Middle frontal gyrus (tissue), 1 donor: ENCODE measurements at regions not wholly inside any gene's neighbourhood (a gene's known extent, or its start where the extent isn't known, plus 50 kb on each side); places are given as distances from the start of the nearest gene placed in this dataset.

ENCODE experiments used
- DNase-seq: peaks from one replicate; pipeline ENCODE4 v3.0.0-alpha.2; 2015; ENCODE audit warnings: low spot score; ENCODE audit errors: extremely low spot score

DNA sequence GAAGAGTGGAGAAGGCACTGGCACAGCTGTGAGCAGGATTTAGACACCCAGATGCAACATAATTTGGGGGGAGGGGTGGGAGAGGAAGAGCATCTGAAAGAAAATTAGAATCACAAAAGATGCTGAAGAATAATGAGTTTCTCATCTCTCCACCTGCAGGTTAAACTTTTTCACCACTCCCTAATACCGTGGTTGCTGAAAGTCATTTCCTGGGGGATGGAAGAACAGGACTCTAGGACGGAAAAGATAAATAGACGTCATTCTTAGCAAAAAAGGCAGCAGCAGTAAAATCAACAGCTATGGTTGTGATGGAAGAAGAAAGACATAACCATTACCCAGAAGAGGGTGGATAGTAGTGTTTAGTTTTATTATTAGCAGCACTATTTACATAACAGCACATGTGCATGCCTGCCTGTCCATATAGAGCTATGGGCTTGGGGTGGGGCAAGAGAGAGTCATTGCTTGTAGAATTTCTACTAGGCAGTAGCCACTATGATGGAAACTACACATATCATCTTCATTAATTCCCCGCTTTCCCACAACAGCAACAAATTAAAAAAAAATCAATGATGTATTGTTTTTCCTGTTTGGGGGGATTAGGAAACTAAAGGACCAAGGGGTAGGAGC lies 212.2 kb downstream of the TRIB2 start:
- no peak for DNase-seq

DNA sequence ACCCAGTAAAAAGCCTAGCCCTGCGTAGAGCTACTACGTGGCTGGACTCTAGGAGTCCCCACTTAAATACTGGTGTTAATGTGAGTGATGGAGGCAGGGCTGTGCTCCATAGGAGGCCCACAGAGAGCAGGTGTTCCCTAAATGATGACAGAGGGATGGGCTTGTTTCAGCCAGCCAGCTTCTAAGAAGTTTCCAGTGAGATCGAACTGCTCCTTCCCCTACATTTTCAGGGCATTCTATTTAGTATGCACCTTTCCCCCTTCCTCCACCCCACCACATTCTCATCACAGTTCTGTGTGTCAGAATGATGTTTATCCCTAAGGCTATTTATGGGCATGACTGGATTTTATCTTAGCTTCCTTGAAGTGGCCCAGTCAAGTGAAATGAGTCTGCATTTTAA lies 213.0 kb downstream of the TRIB2 start:
- no peak for DNase-seq

DNA sequence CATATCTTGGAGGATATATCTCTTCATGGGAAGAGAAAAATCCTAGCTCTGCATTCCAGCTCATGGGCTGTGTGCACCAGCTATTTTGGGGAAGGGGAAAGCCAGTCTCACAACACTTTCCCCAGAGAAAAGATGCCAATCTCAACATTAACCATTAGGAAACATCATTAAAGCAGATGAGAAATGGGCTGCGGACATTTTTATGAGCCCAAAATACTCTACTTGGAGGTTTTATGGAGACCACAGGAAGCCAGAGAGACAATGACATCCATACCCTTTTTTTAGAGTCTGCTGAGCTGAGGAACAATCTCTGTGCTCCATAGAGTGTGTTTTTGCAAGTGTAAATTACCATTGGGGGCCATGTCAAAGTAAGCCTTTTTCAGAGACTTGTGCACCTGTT lies 213.7 kb downstream of the TRIB2 start:
- DNase-seq, result no peak

DNA sequence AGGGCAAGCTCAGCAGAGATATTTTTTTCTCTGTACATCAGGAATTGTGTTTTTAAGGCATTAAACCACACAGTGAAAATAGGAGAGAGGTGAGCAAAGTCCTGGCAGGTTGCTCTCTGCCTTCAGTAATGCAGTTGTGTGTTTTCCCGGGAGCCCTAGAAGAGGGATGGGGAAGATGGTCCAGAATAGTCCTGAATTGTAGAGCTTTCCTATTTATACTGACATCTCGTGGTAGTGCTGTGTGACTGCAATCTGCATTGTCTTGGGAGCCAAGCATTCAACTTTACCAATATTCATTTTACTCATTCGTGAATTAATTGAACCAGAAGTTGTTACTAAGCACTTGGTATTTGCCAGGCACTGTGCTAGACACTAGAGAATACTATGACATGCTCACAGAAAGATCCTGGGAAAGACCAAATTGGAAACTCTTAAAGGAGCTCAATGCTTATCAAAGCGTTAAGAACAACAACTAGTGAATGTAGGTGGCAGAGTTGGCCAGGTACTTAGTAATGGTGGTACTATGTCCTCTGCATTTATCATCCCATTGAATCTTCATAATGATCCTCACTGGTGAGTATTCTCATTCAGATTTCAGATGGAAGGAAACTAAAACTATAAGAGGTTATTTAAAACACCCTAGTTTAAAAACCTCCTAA lies 214.6 kb downstream of the TRIB2 start:
- DNase-seq, result no peak

DNA sequence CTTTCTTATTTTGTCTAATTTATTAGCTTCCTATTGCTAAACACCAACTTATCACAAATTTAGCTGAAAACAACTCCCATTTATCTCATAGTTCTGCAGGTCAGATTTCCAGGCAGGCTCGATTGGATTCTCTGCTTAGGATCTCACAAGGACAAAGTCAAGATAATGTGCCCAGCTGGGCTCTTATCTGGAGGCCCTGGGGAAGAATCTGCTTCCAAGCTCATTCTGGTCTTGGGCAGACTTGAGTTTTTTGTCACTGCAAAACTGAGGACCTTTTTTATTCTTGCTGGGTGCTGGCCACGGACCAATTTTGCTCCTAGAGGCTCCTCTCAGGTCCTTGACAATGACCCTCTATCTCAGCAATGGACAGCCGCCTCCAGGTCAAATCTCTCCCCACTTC lies 215.5 kb downstream of the TRIB2 start:
- no peak for DNase-seq

DNA sequence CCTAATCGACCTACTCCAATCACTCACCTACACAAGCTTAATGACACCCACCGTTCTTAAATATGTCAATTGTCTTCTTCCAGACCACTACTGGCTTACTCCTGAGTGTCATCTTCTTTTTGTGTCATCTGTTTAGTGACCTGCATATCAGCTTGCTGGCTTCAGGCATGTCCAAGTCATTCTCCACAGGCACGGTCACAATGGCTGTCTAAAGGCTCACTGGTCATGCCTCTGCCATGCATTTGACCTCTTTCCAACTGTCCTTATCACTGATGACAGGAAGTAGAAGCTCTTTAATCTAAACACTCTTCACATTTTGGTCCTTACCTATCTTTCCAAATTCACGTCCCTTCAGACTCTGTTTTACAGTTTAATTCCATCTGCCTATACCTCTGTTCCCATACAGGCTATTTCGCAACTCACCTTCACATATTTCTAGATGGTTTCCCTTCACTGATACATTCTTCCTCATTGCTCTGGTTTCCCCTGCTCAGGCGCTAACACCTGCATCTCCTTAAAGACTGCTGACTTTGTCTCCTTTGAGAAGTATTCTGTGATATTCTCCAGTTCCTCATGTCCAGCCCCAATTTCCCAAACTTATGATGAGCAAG lies 217.5 kb downstream of the TRIB2 start:
- no peak for DNase-seq

DNA sequence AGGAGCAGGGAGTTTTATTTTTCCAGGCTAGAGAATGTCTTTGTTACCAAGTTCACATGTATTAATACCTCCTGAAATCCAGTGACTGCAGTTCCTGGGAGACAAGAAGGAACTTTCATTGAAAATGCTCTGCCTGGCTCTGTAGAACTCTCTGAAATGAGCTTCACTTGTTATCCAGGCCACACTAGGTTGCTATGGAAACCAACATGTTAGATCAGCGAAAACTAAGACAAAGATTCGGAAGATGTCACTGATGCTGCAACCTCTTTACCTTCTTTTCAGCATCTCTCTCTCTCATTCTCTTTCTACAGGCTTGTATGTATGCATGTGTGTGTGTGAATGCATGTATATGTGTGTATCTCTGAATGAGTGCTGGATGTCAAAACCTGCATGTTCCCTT lies 218.5 kb downstream of the TRIB2 start:
- peak; percentile 34 for DNase-seq

DNA sequence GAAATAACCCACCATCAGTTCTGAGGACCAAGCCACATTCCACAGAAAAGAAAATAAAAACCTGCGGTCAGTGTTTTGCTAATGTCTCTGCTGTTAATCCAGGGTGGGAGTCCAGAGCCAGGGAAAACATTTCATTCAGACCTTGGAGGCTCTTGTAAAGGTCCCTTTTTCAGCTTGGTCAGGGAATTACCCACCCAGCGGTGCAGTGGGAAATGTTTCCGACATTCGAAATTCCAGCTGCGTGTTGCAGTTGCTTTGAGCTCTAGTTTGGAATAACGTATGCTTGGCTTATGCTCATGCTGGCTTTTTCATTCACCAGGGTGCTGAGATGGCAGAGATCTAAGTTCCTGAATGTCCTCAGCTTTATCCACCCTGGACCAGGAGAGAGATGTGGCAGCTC lies 219.1 kb downstream of the TRIB2 start:
- DNase-seq, result no peak

DNA sequence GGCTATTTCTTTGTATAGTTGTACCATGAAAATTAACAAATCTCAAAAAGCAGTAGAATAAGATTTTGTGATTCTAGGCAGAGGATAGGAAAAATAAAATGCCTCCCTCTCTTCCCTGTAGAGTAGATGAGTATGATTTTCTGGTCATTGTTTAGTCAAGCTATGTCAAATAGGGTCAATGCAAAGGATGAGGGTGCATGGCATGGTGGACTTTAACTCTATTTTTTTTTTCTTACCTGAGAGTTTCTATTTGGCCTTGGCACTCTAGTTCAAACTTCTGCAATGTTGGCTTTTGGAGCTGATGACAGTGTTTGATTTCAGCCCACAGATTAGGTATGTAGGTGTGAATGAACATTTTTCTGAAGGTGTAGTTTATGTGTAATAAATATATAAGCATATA lies 224.5 kb downstream of the TRIB2 start:
- DNase-seq, result no peak

DNA sequence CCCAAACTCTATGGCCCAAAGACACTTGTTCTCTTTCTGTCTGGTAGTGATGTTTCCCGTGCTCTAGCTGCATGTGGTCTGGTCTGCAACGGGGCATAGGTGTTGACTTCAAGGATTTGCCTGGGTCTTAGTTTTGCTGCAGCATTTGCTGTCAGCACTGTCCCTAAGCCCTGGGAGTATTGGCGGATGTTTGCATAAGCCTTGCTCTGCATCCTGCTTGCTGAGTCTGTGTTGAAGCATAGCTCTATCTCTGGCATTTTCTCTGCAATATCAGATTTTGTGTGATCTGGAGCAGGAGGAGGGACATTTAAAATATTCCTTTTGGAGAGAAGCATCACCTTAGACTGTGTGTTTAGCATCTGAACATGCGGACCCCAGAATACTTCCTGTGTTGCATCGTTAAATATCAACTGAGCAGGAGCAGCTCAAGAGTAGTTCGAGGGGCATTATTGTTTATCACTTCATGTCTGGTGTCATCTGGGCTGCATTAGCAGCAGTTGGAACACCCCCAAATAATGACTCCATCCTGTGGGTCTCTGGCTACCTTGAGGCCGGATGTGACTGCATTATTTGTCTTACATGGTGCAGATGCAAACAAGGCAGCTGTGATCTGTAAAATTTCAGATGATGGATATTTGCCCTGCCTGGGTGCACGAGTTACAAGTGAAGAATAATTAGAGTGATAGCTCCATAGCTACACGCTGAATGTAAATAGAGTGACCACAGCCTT lies 231.7 kb downstream of the TRIB2 start:
- DNase-seq, result no peak

DNA sequence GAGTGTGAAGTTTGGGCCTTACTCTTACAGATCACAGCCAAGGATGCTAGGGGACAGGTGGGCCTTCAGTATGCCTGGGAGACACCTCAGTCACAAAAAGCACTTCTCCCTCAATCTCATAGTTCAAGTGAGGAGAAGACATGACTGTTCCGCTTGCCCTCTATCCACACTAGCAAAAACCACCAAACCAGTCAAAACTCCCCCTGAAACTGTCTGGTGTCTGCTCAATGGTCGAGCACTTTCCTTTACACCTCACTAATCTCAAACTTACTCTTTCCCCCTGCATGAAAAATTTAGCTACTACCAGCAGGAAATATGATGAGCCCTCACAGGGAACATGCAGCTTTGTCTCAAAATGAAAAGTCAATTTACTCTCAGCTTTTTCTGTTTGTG lies 232.2 kb downstream of the TRIB2 start:
- DNase-seq, result no peak

DNA sequence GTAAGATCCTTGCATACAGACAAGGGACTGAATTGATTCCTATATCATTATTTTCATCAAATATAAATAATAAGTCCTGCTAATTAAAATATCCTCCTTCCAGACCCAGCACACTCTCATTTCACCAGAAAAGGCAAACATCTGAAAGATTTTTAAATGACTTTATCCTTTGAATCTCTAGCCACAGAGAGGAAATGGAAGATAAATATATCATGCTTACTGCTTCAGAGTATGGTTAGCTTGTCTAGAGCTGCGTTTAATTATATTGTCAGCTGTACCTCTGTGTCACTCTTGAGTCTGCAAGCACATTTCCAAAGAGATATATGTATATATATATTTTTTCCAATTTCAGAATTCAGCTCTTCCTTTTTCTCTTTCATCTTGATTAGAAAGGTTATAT lies 232.7 kb downstream of the TRIB2 start:
- no peak for DNase-seq

DNA sequence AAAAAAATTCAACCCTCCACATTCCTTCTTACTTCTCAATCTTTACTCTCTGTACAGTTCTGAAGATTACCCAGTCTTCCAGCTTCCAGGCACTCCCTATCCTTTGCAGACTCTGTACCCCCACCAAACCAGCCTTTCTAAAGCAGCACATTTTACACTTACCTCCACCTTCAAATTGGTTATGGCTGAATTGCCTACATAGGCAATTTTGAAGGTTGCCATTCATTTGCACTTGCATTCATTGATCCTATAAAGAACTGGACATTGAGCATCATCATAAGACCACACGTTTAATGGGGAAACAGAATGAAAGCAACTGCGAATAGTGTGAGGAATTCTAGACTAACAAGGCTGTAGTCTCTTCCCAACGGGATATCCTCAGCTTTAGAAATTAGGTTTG lies 233.4 kb downstream of the TRIB2 start:
- DNase-seq, result no peak

DNA sequence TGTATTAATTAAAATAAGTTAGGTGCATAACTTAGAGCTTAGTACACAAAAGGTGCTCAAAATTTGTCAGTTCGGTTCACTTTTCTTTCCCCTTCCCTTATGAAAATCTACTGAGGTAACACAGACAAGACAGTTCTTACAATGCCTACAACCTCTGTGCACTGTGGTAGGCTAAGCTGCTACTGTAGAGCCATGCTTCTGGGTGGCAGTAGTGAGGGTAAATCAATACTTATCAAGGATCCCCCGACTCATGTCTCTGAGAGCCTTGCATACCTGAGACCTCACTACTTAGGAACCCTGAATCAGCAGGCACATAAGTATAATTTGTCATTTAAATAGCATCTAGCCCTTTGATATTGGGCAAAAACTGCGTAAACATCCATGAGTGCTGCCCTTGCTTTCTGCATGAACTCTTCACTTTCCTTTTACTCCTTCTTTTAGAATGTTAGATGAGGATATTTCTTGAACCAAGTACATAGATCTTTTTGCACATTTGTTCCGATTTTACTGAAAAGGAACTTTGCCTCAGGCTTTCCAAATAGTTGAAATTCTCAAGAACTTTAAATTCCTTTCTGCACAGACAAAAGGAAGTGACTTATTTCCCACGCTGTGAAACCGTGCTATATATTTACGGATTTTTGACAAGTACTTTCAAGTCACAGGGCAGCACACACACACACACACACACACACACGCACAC lies 234.4 kb downstream of the TRIB2 start:
- no peak for DNase-seq

DNA sequence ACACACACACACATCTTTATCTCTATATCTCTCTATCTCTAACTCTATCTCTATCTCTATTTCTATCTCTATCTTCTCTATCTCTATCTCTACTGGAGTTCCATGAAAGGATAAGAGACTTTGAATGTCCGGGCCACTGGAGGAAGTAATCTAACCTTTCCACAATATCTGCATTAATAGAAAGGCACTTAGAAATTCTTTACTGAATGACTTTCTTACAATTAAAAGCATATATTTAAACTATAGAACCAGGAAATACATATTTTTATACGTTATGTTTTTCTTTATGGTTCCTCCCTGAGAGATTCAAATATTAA lies 234.9 kb downstream of the TRIB2 start:
- DNase-seq, result no peak

DNA sequence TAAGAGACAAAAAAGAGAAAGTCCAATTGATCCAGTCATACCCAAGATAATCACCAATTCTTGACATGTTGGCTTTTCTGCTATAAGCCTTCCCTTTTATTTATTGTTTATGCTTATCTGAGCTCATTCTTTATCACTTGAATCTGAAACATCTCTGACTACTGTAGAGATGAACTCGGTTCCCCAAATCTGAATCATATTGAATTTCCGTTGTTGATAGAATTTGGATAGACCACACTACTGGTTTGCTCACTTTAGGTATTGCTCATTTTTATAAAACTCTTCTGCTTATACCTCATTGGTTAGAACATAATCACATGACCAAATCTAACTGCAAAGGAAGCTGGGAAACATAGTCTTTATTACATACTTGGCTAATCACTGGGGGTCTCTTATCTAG lies 236.9 kb downstream of the TRIB2 start:
- DNase-seq, result no peak

DNA sequence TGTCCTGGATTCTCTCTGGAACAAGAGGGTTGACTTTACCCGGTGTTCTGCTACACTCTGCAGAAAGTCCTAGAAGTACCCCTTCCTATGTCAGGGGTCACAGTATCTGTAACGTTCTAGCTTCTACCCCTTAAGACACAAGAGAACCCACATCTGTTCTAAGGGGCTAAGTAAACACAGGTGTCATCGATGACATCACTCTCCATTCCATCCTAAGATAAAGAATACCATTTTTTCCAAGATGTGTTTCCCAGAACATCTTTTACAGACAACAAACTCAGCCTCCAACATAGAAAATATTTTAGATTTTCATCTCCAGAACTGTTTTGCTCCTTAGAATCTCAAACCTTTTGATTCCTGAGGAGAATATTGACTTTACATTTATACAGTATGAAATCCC lies 239.1 kb downstream of the TRIB2 start:
- no peak for DNase-seq

DNA sequence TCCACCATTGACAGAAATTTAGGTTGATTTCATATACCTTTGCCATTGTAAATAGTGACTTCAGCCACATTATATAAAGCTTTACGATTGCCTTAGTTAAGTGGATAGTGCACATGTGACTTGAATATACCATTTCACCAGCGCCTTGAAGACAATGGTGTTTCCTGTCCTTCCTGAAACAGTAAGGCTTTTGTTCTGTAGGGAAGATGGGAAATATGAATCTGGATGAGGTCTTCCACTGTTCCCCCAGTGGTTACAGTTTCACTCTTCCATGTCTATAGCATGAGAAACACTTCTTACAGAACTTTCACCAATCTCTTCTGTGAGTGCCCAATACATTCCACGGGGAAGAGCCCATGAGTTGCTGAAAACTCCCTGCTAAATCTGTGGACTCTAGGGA lies 240.5 kb downstream of the TRIB2 start:
- no peak for DNase-seq

DNA sequence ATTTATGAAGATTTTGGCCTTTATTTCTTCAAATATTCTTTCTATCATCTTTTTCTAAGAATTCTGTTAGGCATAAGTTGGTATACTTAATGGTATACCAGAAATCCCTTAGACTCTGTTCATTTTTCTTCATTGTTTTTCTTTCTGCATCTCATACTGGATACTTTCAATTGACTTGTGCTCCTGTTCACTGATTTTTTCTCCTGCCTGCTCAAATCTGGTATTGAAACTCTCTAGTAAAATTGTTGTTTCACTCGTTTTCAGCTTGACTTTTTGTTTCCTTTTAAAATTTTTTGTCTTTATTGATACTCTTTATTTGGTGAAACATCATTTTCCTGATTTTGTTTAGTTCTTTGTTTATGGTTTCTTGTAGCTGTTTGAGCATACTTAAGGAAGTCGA lies 243.2 kb downstream of the TRIB2 start:
- no peak for DNase-seq

DNA sequence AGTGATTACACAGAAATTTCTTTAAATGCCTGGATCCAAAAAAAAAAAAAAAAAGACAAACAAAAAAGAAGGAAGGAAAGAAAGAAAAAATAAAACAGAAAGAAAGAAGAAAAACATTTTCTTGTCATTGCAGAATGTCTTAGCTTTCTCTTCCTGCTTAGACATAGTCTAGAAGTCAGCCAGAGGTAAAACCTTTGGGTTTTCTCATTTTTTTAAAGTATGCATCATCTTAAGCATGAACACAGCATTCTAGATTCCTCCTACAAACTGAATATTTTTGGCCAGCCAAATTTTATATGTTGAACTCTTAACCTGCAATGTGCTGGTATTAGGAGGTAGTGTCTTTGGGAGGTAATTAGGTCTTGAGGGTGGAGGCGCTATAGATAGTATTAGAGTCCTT lies 243.9 kb downstream of the TRIB2 start:
- DNase-seq, result no peak

DNA sequence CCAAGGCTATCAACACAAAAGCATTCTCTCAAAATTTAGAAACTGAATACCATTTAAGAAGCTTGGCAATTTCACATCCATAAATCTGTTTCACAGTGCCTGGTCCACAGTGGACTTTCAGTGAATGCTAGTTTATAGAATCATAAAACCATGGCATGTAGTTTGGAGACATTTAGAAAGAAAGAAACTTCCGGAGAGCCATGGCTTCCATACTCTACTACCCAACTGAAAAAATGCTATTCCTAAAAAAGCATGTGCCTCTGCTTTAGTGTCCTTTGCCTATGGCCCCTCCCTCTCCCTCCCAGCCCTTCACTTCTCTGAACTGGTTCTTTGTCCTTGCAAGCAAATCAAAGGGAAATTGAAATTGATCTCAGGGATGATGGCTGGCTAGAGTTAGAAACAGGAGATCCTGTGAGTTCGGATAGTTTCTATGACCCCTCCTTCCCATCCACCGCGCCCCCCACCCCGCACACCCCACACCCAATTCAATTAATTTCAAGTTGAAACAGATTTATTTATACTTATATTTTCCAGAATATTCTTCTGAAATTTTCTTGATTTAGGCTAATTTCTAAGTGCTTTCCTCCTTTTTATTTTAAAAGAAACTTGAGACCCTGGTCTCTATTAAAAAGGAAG lies 248.3 kb downstream of the TRIB2 start:
- DNase-seq, result no peak
